OCI-LY7 (cell line): ENCODE measurements at regions not wholly inside any gene's neighbourhood (a gene's known extent, or its start where the extent isn't known, plus 50 kb on each side); places are given as distances from the start of the nearest gene placed in this dataset.

Experiments used
- BruUV-seq: library from RNA; stranded (reverse); fragments of 400-500 nt; replicated peaks from 2 replicates; lab custom pipeline; 2021; lab: Mats Ljungman, UMichigan
- CTCF ChIA-PET: fragments of 300-600 bp; sonication (Branson Sonifier 250); formaldehyde crosslinking; loops from one replicate; lab custom pipeline; 2022; ENCODE audit warnings: antibody characterized with exemption; ENCODE audit not compliant: unreplicated experiment; lab: Charles Lee
- POLR2A ChIA-PET: fragments of 300-600 bp; sonication (Branson Sonifier 250); formaldehyde crosslinking; loops from one replicate; lab custom pipeline; 2022; ENCODE audit warnings: antibody characterized with exemption; lab: Charles Lee
- DNase-seq: peaks from one replicate; pipeline ENCODE4 v3.0.0-alpha.2; 2015; ENCODE audit warnings: low spot score
- H2AFZ ChIP-seq: fragments of 200-600 bp; sonication (generic), shearing (Covaris generic); 2 replicates; pipeline ENCODE4 v1.6.1; 2014; ENCODE audit warnings: mild to moderate bottlenecking, antibody characterized with exemption, low read length, moderate library complexity
- H3K27ac ChIP-seq: fragments of 200-600 bp; sonication (generic); 2 replicates; pipeline ENCODE4 v1.5.1; 2014; ENCODE audit warnings: mixed run types, low read depth, mild to moderate bottlenecking, moderate library complexity, low read length, inconsistent platforms; ENCODE audit not compliant: poor library complexity, severe bottlenecking
- H3K36me3 ChIP-seq: fragments of 200-600 bp; sonication (generic); 2 replicates; pipeline ENCODE4 v1.6.1; 2014; ENCODE audit warnings: mild to moderate bottlenecking, antibody characterized with exemption, low read length, moderate library complexity, mixed read lengths; ENCODE audit not compliant: insufficient read depth
- H3K4me1 ChIP-seq: fragments of 200-600 bp; sonication (generic); 2 replicates; pipeline ENCODE4 v1.5.1; 2014; ENCODE audit warnings: mild to moderate bottlenecking, low read length; ENCODE audit not compliant: insufficient read depth, poor library complexity, severe bottlenecking
- H3K4me2 ChIP-seq: fragments of 200-600 bp; sonication (generic); 2 replicates; pipeline ENCODE4 v1.6.1; 2014; ENCODE audit warnings: mild to moderate bottlenecking, low read length
- H3K4me3 ChIP-seq: fragments of 200-600 bp; sonication (generic); 2 replicates; pipeline ENCODE4 v1.5.1; 2014; ENCODE audit warnings: mild to moderate bottlenecking, low read depth, low read length; ENCODE audit not compliant: poor library complexity, severe bottlenecking
- H3K79me2 ChIP-seq: fragments of 200-600 bp; sonication (generic); 2 replicates; pipeline ENCODE4 v1.6.1; 2016; ENCODE audit warnings: low read depth, mild to moderate bottlenecking, low read length, moderate library complexity, mixed read lengths; ENCODE audit not compliant: insufficient read depth
- H3K9me2 ChIP-seq: fragments of 200-600 bp; sonication (generic); 2 replicates; pipeline ENCODE4 v1.6.1; 2016; ENCODE audit warnings: mild to moderate bottlenecking, low read length, mixed read lengths; ENCODE audit not compliant: insufficient read depth
- H3K9me3 ChIP-seq: fragments of 200-600 bp; sonication (generic); 2 replicates; pipeline ENCODE4 v1.6.1; 2014; ENCODE audit warnings: mild to moderate bottlenecking, mixed run types, low read length, mixed read lengths
- H4K20me1 ChIP-seq: fragments of 200-600 bp; sonication (generic); 2 replicates; pipeline ENCODE4 v1.6.1; 2014; ENCODE audit warnings: mild to moderate bottlenecking, antibody characterized with exemption, low read length, moderate library complexity, mixed read lengths; ENCODE audit not compliant: insufficient read depth
- CTCF ChIP-seq: fragments of 200-600 bp; sonication (generic); conservative IDR thresholded peaks from 2 replicates; pipeline ENCODE4 v1.5.1; 2014; ENCODE audit warnings: mild to moderate bottlenecking, antibody characterized with exemption, low read length, moderate library complexity, mixed read lengths
- EZH2phosphoT487 ChIP-seq: fragments of 200-600 bp; sonication (generic); IDR thresholded peaks from 2 replicates; pipeline ENCODE4 v1.6.1; 2018; ENCODE audit warnings: low read depth, borderline replicate concordance, mild to moderate bottlenecking, mixed run types, antibody characterized with exemption, low read length, moderate library complexity, mixed read lengths
- intact Hi-C: fragments of 100-400 bp; cut with micrococcal nuclease; formaldehyde crosslinking; loops from one replicate; pipeline ENCODE4 v1.10.0; 2022; ENCODE audit not compliant: unreplicated experiment

- ChIA-PET CTCF (no interaction called here), POLR2A (interaction anchor here (1.2 kb wide), 1 partner anchor 13 kb away, joined by 4 read pairs; no protein-coding TSS in a partner anchor)
- intact Hi-C loops = no loop called here
- H3K79me2 ChIP-seq = no peaks in the 10 kb centered on the region
- no peak overlapping the region for H3K27ac ChIP-seq
- H3K36me3 ChIP-seq = no peaks in the 10 kb centered on the region
- no peaks in the 10 kb centered on the region for H4K20me1 ChIP-seq
- DNase-seq = no peak
- H3K4me2 ChIP-seq = no peak overlapping the region
- H2AFZ ChIP-seq = no peak overlapping the region
- no peak overlapping the region for H3K4me3 ChIP-seq
- H3K9me2 ChIP-seq = no peaks in the 10 kb centered on the region
- no TSS peak for BruUV-seq
- no peaks in the 10 kb centered on the region for H3K9me3 ChIP-seq
- H3K4me1 ChIP-seq = no peaks in the 10 kb centered on the region
- TF ChIP-seq CTCF (no peak), EZH2phosphoT487 (no peak)
Observed at GRCh38 chr6:154598399-154598798, 87.9 kb upstream of the CNKSR3 start.

GRCh38 chr6:154602296-154602695 is 91.8 kb upstream of the CNKSR3 start:
- no TSS peak for BruUV-seq
- POLR2A ChIA-PET = interaction anchor here (1.0 kb wide), 1 partner anchor 9 kb away, joined by 3 read pairs; no protein-coding TSS in a partner anchor
- intact Hi-C loops = no loop called here

More at GRCh38 chr6:154602296-154602695, 91.8 kb upstream of the CNKSR3 start:
- Histone ChIP-seq H3K4me2 (no peak overlapping the region), H3K79me2 (no peaks in the 10 kb centered on the region), H3K27ac (no peak overlapping the region), H3K4me3 (no peak overlapping the region), H3K9me3 (no peaks in the 10 kb centered on the region), H3K9me2 (no peaks in the 10 kb centered on the region), H4K20me1 (no peaks in the 10 kb centered on the region), H3K4me1 (no peaks in the 10 kb centered on the region), H3K36me3 (no peaks in the 10 kb centered on the region), H2AFZ (no peak overlapping the region)
- CTCF ChIA-PET = no interaction called here
- TF ChIP-seq EZH2phosphoT487 (no peak), CTCF (no peak)
- DNase-seq = no peak
